PC-3 (cell line): ENCODE measurements at regions not wholly inside any gene's neighbourhood (a gene's known extent, or its start where the extent isn't known, plus 50 kb on each side); places are given as distances from the start of the nearest gene placed in this dataset.

Experiments used
- ATAC-seq: fragments of 200-7000 bp; cut with Tn5 transposase; 2 replicates; pipeline ENCODE4 v1.9.1; 2020; ENCODE audit warnings: mild to moderate bottlenecking, moderate library complexity
- BruUV-seq: library from RNA; stranded (reverse); fragments of 400-500 nt; replicated peaks from 2 replicates; lab custom pipeline; 2021; lab: Mats Ljungman, UMichigan
- CTCF ChIA-PET: fragments of 300-600 bp; sonication (Branson Sonifier 250); formaldehyde crosslinking; loops from one replicate; lab custom pipeline; 2022; ENCODE audit warnings: antibody characterized with exemption; lab: Charles Lee
- POLR2A ChIA-PET: fragments of 300-600 bp; sonication (Branson Sonifier 250); formaldehyde crosslinking; loops from one replicate; lab custom pipeline; 2022; ENCODE audit warnings: antibody characterized with exemption; ENCODE audit not compliant: unreplicated experiment; lab: Charles Lee
- DNase-seq: peaks from one replicate; pipeline ENCODE4 v3.0.0-alpha.2; 2015
- H2AFZ ChIP-seq: fragments of 300-600 bp; sonication (generic); 2 replicates; pipeline ENCODE4 v1.6.0; 2016; ENCODE audit warnings: antibody characterized with exemption, low read length
- H3F3A ChIP-seq: fragments of 300-600 bp; sonication (generic); one replicate; pipeline ENCODE4 v1.6.0; 2017; ENCODE audit warnings: antibody characterized with exemption, low read length, control low read depth, mild to moderate bottlenecking; ENCODE audit not compliant: unreplicated experiment
- H3K27ac ChIP-seq: fragments of 300-600 bp; sonication (generic); 2 replicates; pipeline ENCODE4 v1.5.1; 2016; ENCODE audit warnings: mild to moderate bottlenecking, low read length
- H3K27me3 ChIP-seq: fragments of 300-600 bp; sonication (generic); 2 replicates; pipeline ENCODE4 v1.6.1; 2016; ENCODE audit warnings: low read length, mixed read lengths
- H3K36me3 ChIP-seq: fragments of 300-600 bp; sonication (generic); 2 replicates; pipeline ENCODE4 v1.6.1; 2016; ENCODE audit warnings: low read depth, mixed run types, low read length, mixed read lengths
- H3K4me1 ChIP-seq: fragments of 300-600 bp; sonication (generic); 2 replicates; pipeline ENCODE4 v1.5.1; 2016; ENCODE audit warnings: low read length; ENCODE audit not compliant: insufficient read depth
- H3K4me2 ChIP-seq: fragments of 300-600 bp; sonication (generic); 2 replicates; pipeline ENCODE4 v1.6.0; 2016; ENCODE audit warnings: low read length
- H3K4me3 ChIP-seq: fragments of 300-600 bp; sonication (generic); 2 replicates; pipeline ENCODE4 v1.5.1; 2016; ENCODE audit warnings: mild to moderate bottlenecking, low read length, mixed read lengths
- H3K79me2 ChIP-seq: fragments of 300-600 bp; sonication (generic); 2 replicates; pipeline ENCODE4 v1.6.1; 2017; ENCODE audit warnings: low read length, mixed read lengths
- H3K9ac ChIP-seq: fragments of 300-600 bp; sonication (generic); 2 replicates; pipeline ENCODE4 v1.6.0; 2016; ENCODE audit warnings: mild to moderate bottlenecking, low read length
- H3K9me2 ChIP-seq: fragments of 300-600 bp; sonication (generic); replicated peaks from 2 replicates; pipeline ENCODE4 v1.6.1; 2016; ENCODE audit warnings: mixed run types, low read length, mixed read lengths
- H3K9me3 ChIP-seq: fragments of 300-600 bp; sonication (generic); 2 replicates; pipeline ENCODE4 v1.6.1; 2016; ENCODE audit warnings: low read length, mixed read lengths
- H4K20me1 ChIP-seq: fragments of 300-600 bp; sonication (generic); 2 replicates; pipeline ENCODE4 v1.6.1; 2016; ENCODE audit warnings: low read length, mixed read lengths
- EZH2 ChIP-seq: fragments of 300-600 bp; sonication (generic); IDR thresholded peaks from one replicate; pipeline ENCODE4 v1.6.1; 2017; ENCODE audit warnings: antibody characterized with exemption, mild to moderate bottlenecking, low read length; ENCODE audit not compliant: unreplicated experiment
- EZH2phosphoT487 ChIP-seq: fragments of 300-600 bp; sonication (generic); IDR thresholded peaks from 2 replicates; pipeline ENCODE4 v1.6.1; 2018; ENCODE audit warnings: mild to moderate bottlenecking, antibody characterized with exemption, low read length, borderline replicate concordance
- intact Hi-C: fragments of 100-400 bp; cut with micrococcal nuclease; formaldehyde crosslinking; loops from 2 replicates; pipeline ENCODE4 v1.9.0; 2023
- TF ChIP-seq, protein P1 (sequence below): fragments of 300-600 bp; sonication (generic); conservative IDR thresholded peaks from 2 replicates; pipeline ENCODE4 v1.5.1; 2017; ENCODE audit warnings: antibody characterized with exemption, low read depth, mild to moderate bottlenecking, low read length

DNA sequence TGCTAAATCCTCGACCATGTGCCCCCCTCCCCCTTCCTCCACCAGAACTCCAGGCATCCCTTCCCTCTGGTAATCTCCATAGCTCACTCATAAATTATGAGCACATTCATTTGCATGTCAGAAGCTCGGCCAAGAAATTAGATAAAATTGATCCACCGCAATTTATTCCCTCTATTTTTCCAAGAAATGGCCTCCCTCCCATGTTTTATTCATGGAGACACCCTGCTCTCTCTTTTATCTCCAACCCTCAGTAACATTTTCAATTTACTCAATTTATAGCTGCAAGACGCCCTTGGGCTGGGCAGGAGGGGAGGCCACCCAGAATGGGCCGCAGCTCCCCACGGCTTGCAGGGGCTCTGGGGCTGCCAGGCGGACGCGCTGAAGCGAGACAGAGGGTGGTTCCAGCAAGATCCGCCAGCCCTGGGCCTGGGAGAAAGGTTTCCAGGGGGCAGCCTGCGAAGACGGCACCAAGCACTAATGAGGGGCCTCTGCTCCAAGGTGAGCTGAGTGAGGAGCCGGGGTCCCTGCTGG lies 54.7 kb upstream of the ZNF423 start:
- H3K4me2 ChIP-seq: no peak overlapping the region
- no peaks in the 10 kb centered on the region for H3K27me3 ChIP-seq
- H4K20me1 ChIP-seq: no peaks in the 10 kb centered on the region
- no peak overlapping the region for H3K27ac ChIP-seq
- H3K79me2 ChIP-seq: no peaks in the 10 kb centered on the region
- H3K9ac ChIP-seq: no peak overlapping the region
- POLR2A ChIA-PET: no interaction called here
- no peak for ATAC-seq
- TF ChIP-seq, protein P1, sequence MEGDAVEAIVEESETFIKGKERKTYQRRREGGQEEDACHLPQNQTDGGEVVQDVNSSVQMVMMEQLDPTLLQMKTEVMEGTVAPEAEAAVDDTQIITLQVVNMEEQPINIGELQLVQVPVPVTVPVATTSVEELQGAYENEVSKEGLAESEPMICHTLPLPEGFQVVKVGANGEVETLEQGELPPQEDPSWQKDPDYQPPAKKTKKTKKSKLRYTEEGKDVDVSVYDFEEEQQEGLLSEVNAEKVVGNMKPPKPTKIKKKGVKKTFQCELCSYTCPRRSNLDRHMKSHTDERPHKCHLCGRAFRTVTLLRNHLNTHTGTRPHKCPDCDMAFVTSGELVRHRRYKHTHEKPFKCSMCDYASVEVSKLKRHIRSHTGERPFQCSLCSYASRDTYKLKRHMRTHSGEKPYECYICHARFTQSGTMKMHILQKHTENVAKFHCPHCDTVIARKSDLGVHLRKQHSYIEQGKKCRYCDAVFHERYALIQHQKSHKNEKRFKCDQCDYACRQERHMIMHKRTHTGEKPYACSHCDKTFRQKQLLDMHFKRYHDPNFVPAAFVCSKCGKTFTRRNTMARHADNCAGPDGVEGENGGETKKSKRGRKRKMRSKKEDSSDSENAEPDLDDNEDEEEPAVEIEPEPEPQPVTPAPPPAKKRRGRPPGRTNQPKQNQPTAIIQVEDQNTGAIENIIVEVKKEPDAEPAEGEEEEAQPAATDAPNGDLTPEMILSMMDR: no peak
- TF ChIP-seq EZH2: no peak
- no peak for TF ChIP-seq EZH2phosphoT487
- CTCF ChIA-PET: no interaction called here
- intact Hi-C loops: no loop called here
- H3K9me2 ChIP-seq: no peaks in the 10 kb centered on the region
- H3K4me1 ChIP-seq: no peaks in the 10 kb centered on the region
- DNase-seq: no peak
- no peaks in the 10 kb centered on the region for H3F3A ChIP-seq
- no peak overlapping the region for H2AFZ ChIP-seq
- BruUV-seq: no TSS peak
- no peaks in the 10 kb centered on the region for H3K36me3 ChIP-seq
- H3K4me3 ChIP-seq: no peak overlapping the region
- H3K9me3 ChIP-seq: no peaks in the 10 kb centered on the region

DNA sequence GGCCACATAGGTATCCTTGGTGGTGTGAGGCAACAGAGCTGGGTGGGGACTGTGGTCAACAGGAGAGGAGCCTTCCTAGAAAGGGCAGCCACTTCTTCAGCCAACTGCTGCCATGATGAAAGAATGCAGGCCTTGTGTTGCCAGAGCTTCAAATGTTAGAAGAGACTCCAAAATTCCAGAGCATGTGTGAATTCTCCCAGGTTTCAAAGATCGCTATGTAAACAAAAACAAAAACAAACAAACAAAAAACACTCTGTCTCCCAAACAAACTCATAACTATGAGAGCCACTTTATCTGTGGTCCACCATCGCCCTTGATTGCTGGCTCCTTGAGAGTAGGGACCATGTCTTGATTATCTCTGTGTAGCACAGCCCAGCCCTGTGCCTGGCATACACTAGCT lies 55.5 kb upstream of the ZNF423 start:
- POLR2A ChIA-PET: no interaction called here
- no peaks in the 10 kb centered on the region for H3K36me3 ChIP-seq
- no peaks in the 10 kb centered on the region for H3K79me2 ChIP-seq
- TF ChIP-seq EZH2 (no peak), EZH2phosphoT487 (no peak)
- TF ChIP-seq, protein P1: no peak
- no peaks in the 10 kb centered on the region for H3K4me1 ChIP-seq
- no peaks in the 10 kb centered on the region for H3K9me2 ChIP-seq
- H3F3A ChIP-seq: no peaks in the 10 kb centered on the region
- H3K9me3 ChIP-seq: no peaks in the 10 kb centered on the region
- H4K20me1 ChIP-seq: no peaks in the 10 kb centered on the region
- DNase-seq: no peak
- H3K4me3 ChIP-seq: no peak overlapping the region
- no peak overlapping the region for H3K4me2 ChIP-seq
- H2AFZ ChIP-seq: no peak overlapping the region
- intact Hi-C loops: no loop called here
- BruUV-seq: no TSS peak
- no peaks in the 10 kb centered on the region for H3K27me3 ChIP-seq
- CTCF ChIA-PET: no interaction called here
- H3K9ac ChIP-seq: no peak overlapping the region
- no peak overlapping the region for H3K27ac ChIP-seq
- ATAC-seq: no peak

DNA sequence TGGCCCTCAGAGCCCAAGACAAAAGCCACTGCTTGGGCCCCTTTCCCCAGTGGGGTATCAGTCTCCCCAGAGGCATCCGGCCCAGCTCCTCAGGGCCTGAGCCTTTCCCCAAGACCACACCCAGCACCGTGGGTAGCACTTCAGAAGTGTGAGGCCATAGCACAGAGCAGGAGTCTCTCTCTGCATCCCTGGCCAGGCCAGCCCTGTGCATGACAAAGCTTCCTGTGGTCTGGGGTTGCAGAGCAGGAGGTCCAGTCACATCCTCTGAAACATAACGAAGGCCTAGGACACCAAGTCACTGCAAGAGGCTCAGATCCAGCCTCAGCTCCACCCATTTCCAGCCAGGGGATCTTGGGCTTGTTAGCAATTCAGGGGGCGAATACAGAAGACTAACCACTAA lies 56.8 kb upstream of the ZNF423 start:
- no peaks in the 10 kb centered on the region for H3K27me3 ChIP-seq
- CTCF ChIA-PET: no interaction called here

More for the DNA sequence above, 56.8 kb upstream of the ZNF423 start:
- DNase-seq (no peak), ATAC-seq (no peak)
- Histone ChIP-seq H3K4me3 (no peak overlapping the region), H3K27ac (no peak overlapping the region), H3K9me2 (no peaks in the 10 kb centered on the region), H3K4me1 (no peaks in the 10 kb centered on the region), H3K9me3 (no peaks in the 10 kb centered on the region), H3K36me3 (no peaks in the 10 kb centered on the region), H3K9ac (no peak overlapping the region), H3K4me2 (no peak overlapping the region), H3F3A (no peaks in the 10 kb centered on the region), H4K20me1 (no peaks in the 10 kb centered on the region), H3K79me2 (no peaks in the 10 kb centered on the region), H2AFZ (no peak overlapping the region)
- intact Hi-C loops: no loop called here
- no TSS peak for BruUV-seq
- POLR2A ChIA-PET: no interaction called here
- TF ChIP-seq EZH2 (no peak), EZH2phosphoT487 (no peak)
- TF ChIP-seq, protein P1: no peak
